Kidney epithelial cell (primary cell): ENCODE measurements at regions not wholly inside any gene's neighbourhood (a gene's known extent, or its start where the extent isn't known, plus 50 kb on each side); places are given as distances from the start of the nearest gene placed in this dataset.

ENCODE experiments used
- DNase-seq: peaks from one replicate; pipeline ENCODE4 v3.0.0-alpha.2; 2010; ENCODE audit warnings: low read depth
- H3K27me3 ChIP-seq: 2 replicates; pipeline ENCODE4 v1.6.0; 2011; ENCODE audit warnings: low read length; ENCODE audit not compliant: control insufficient read depth, insufficient read depth
- H3K36me3 ChIP-seq: 2 replicates; pipeline ENCODE4 v1.5.1; 2011; ENCODE audit warnings: low read length; ENCODE audit not compliant: control insufficient read depth, insufficient read depth
- H3K4me3 ChIP-seq: 2 replicates; pipeline ENCODE4 v1.5.1; 2011; ENCODE audit warnings: low read depth, mild to moderate bottlenecking, control low read depth, low read length
- CTCF ChIP-seq: IDR thresholded peaks from 2 replicates; pipeline ENCODE4 v1.5.1; 2011; ENCODE audit warnings: mild to moderate bottlenecking, moderate library complexity, low read length, control low read depth, inconsistent platforms; ENCODE audit not compliant: insufficient read depth, poor library complexity, severe bottlenecking

DNA sequence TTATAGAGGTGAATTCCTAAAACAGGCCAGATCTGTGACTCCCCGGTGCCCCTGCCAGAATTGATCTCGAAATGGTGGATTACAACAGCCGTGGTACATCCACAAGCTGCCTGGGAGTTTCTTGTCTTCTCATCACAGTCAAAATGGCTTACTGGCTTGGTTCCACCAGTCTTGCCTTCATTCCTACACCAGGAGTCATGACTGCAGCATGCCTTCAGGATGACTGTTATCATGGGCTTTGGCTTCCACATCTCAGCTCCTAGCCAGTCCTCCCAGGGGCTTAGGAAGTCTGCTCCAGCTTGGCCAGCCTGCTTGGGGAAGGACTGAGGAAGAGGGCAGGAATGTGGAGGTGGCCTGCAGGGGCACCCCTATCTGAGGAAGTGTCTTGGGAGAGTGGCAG, 132.9 kb upstream of the NR3C1 start:
- no peak for TF ChIP-seq CTCF
- DNase-seq, result peak; percentile 79
- Histone ChIP-seq H3K4me3 (no peak overlapping the region), H3K27me3 (no peaks in the 10 kb centered on the region), H3K36me3 (no peaks in the 10 kb centered on the region)

DNA sequence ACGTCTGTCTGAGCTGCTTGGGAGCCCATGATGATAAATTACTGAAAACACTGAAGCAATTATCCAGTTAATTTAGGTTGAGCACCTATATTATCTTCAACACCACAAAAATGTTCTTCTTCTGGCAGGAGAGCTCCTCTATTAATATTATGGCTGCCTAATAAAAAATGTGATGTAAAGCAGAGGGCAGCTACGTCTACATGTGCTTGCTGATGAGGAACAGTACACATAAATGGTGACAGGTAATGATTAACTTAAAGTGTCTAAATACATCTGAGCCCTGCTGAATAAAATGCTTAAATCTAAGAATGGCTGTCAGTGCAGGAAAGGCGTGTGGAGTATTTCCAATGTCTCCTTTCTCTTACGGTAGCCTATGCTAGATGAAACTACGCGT, 131.3 kb upstream of the NR3C1 start:
- H3K36me3 ChIP-seq, result no peaks in the 10 kb centered on the region
- no peak for DNase-seq
- no peak overlapping the region for H3K4me3 ChIP-seq
- TF ChIP-seq CTCF, result no peak
- H3K27me3 ChIP-seq, result no peaks in the 10 kb centered on the region

- Histone ChIP-seq H3K4me3 (no peak overlapping the region), H3K27me3 (no peaks in the 10 kb centered on the region), H3K36me3 (no peaks in the 10 kb centered on the region)
- no peak for TF ChIP-seq CTCF
- DNase-seq, result no peak
Observed at GRCh38 chr5:143533978-143534760, 130.7 kb upstream of the NR3C1 start.

GRCh38 chr5:143533475-143533874, 130.0 kb upstream of the NR3C1 start:
- no peak overlapping the region for H3K4me3 ChIP-seq
- H3K27me3 ChIP-seq, result no peaks in the 10 kb centered on the region
- no peak for TF ChIP-seq CTCF
- DNase-seq, result no peak
- no peaks in the 10 kb centered on the region for H3K36me3 ChIP-seq

DNA sequence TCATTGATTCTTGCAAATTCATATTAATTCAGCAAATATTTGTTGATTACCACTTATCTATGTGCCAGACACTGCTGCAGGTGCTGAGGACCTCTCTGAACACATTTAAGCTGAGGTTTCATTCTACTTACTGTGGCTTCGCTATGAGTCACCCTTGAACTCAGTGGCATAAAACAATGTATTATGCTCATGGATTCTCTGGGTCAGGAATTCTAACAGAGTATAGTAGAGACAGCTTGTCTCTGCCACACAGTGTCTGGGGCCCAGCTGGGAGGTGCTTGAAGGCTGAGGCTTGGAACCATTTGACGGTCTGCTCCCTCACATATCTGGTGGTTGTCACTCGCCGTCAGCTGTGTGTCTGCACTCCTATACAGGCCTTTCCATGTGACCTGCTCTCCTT, 124.3 kb upstream of the NR3C1 start:
- no peak overlapping the region for H3K4me3 ChIP-seq
- no peak for DNase-seq
- no peaks in the 10 kb centered on the region for H3K27me3 ChIP-seq
- H3K36me3 ChIP-seq, result no peaks in the 10 kb centered on the region
- TF ChIP-seq CTCF, result no peak

GRCh38 chr5:143525176-143525575, 121.7 kb upstream of the NR3C1 start:
- no peak for DNase-seq
- H3K4me3 ChIP-seq, result no peak overlapping the region

More at GRCh38 chr5:143525176-143525575, 121.7 kb upstream of the NR3C1 start:
- H3K27me3 ChIP-seq, result no peaks in the 10 kb centered on the region
- TF ChIP-seq CTCF, result no peak
- no peaks in the 10 kb centered on the region for H3K36me3 ChIP-seq
